ENCODE measurements at regions not wholly inside any gene's neighbourhood (a gene's known extent, or its start where the extent isn't known, plus 50 kb on each side); places are given as distances from the start of the nearest gene placed in this dataset.

DNA sequence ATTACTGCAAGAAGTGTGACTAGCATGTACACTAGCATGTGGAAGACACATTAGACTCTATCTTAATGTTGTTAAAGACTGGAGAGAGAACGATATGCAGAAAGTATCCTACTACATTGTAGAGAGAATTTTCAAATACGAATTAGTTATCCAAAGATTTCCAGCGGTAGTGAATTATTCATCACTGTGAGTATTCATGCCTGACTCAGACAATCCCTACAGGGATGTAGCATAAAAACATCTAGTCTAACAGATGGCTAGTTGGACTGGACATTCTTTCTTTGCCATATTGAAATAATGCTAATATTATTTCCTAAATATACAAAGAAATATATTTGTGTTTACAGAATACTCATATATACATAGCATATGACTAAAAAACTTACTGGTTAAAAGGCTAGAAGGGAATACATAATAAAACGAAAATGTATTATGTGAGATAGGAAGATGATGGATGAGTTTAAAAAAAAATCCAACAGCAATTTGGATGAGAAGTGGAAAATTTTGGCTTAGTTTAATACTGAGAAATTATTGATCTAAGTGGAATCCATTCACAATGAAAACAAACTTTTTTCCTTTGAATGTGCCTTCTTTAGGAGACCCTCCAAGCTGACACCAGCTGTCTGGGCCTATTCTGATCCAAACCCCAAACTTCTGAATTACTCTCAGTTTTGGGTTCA, 580.7 kb downstream of the RFPL4B start:
- Histone ChIP-seq H3K27me3 (no peaks in the 10 kb centered on the region), H3K4me1 (ENCODE audit: insufficient read depth) (no peaks in the 10 kb centered on the region), H3K27ac (no peak overlapping the region), H3K36me3 (no peaks in the 10 kb centered on the region), H3K4me3 (no peak overlapping the region), H3K9me3 (no peaks in the 10 kb centered on the region)
- no peak for TF ChIP-seq EP300 (IDR thresholded peaks at IDR 0.05)
- TF ChIP-seq POLR2A (IDR thresholded peaks at IDR 0.05): no peak
- TF ChIP-seq, protein P1, sequence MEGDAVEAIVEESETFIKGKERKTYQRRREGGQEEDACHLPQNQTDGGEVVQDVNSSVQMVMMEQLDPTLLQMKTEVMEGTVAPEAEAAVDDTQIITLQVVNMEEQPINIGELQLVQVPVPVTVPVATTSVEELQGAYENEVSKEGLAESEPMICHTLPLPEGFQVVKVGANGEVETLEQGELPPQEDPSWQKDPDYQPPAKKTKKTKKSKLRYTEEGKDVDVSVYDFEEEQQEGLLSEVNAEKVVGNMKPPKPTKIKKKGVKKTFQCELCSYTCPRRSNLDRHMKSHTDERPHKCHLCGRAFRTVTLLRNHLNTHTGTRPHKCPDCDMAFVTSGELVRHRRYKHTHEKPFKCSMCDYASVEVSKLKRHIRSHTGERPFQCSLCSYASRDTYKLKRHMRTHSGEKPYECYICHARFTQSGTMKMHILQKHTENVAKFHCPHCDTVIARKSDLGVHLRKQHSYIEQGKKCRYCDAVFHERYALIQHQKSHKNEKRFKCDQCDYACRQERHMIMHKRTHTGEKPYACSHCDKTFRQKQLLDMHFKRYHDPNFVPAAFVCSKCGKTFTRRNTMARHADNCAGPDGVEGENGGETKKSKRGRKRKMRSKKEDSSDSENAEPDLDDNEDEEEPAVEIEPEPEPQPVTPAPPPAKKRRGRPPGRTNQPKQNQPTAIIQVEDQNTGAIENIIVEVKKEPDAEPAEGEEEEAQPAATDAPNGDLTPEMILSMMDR (IDR thresholded peaks at IDR 0.05): no peak
- WGBS, 3 donors: 77 to 84% (median 81%) methylated on average over 4 of the region's 4 CpGs
- no peak for DNase-seq
- intact Hi-C loops (cut with DNase I): no loop called here

DNA sequence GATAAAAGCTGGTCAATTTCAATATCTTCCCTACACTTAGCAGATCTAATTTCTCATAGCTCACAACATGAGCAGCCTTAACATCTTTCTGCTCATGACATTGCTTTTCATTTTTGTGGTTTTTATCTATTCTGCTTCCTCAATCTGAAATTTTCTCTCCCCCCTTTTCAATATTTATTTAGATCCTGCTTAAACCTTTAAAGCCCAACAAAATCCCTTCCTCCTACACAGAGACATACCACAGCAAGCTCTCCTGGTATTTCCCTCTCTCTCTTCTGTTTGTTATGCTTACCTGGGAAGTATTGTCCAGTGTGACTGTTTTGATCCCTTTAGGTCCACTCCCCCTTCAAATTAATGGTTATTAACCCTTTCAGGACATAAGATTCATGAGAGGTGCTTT, 582.5 kb downstream of the RFPL4B start:
- Histone ChIP-seq H3K9me3 (no peaks in the 10 kb centered on the region), H3K36me3 (no peaks in the 10 kb centered on the region), H3K27me3 (no peaks in the 10 kb centered on the region), H3K27ac (no peak overlapping the region), H3K4me1 (ENCODE audit: insufficient read depth) (no peaks in the 10 kb centered on the region), H3K4me3 (no peak overlapping the region)
- TF ChIP-seq, protein P1 (IDR thresholded peaks at IDR 0.05): no peak
- TF ChIP-seq EP300 (IDR thresholded peaks at IDR 0.05): no peak
- TF ChIP-seq POLR2A (IDR thresholded peaks at IDR 0.05): no peak
- intact Hi-C loops (cut with DNase I): loop anchor here in 1 of 4 donors (1.0 kb wide), 1 partner anchor 14 kb away; no protein-coding TSS in a partner anchor
- no peak for DNase-seq

DNA sequence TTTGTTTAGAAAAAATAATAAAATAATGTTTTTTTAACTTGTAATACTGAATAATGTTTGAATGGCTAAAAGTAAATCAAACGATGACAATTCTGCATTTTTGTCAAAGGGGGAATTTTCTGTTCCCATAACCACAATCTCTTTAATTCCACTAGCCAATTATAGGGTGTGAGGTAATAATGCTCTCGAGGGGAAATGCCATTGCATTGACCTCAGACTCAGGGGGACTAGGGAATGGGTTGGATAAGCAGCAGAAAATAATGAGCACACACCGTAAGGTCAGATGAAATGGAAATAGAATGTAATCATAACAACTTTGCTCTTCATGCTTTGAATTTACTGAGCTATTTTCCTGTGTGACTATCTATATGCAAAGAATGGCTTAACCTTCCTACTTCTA, 584.7 kb downstream of the RFPL4B start:
- Histone ChIP-seq H3K4me1 (ENCODE audit: insufficient read depth) (peaks cover 3% of the 10 kb centered on the region), H3K4me3 (no peak overlapping the region), H3K27ac (no peak overlapping the region), H3K36me3 (no peaks in the 10 kb centered on the region), H3K9me3 (no peaks in the 10 kb centered on the region), H3K27me3 (no peaks in the 10 kb centered on the region)
- WGBS, 3 donors: 41 to 54% (median 44%) methylated on average over 3 of the region's 3 CpGs
- DNase-seq: no peak
- TF ChIP-seq, protein P1 (IDR thresholded peaks at IDR 0.05): no peak
- TF ChIP-seq POLR2A (IDR thresholded peaks at IDR 0.05) (no peak), EP300 (IDR thresholded peaks at IDR 0.05) (no peak)
- intact Hi-C loops (cut with DNase I): no loop called here

DNA sequence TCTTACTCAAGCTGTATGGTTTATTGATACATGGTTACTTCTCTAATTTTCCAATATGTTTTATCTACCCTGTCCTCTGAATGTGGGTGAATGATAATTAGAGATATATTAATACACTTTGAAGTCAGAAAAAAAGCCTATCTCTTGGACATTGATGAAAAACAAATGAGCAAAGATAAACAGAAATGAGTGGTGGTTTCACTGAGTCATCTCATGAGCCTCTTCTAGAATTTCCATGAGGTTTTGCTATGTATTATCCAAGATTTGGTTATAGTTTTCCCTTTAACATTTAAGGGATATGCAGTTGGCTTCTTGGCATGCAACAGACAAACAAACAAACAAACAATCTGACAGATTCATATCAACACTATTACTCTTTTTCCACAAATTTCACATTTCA, 586.8 kb downstream of the RFPL4B start:
- Histone ChIP-seq H3K27ac (no peak overlapping the region), H3K36me3 (no peaks in the 10 kb centered on the region), H3K4me3 (no peak overlapping the region), H3K27me3 (no peaks in the 10 kb centered on the region), H3K4me1 (ENCODE audit: insufficient read depth) (peaks cover 3% of the 10 kb centered on the region), H3K9me3 (no peaks in the 10 kb centered on the region)
- TF ChIP-seq POLR2A (IDR thresholded peaks at IDR 0.05) (no peak), EP300 (IDR thresholded peaks at IDR 0.05) (no peak)
- TF ChIP-seq, protein P1 (IDR thresholded peaks at IDR 0.05): no peak
- no peak for DNase-seq
- intact Hi-C loops (cut with DNase I): no loop called here

Measured in ovary (tissue), 7 donors.